Peyer's patch (tissue), 4 donors: ENCODE measurements at regions not wholly inside any gene's neighbourhood (a gene's known extent, or its start where the extent isn't known, plus 50 kb on each side); places are given as distances from the start of the nearest gene placed in this dataset.

Experiments
- CTCF ChIP-seq, 6 experiments: fragments of 450-650 bp in 4 of 6; fragments of 200-600 bp in 2 of 6; sonication (generic) in 1 of 6; IDR thresholded peaks; one replicate each; pipeline ENCODE4 v1.5.1; 2017 to 2019; ENCODE audit warnings: antibody characterized with exemption in 6 of 6, mild to moderate bottlenecking in 3 of 6, moderate library complexity in 1 of 6
- POLR2A ChIP-seq, 2 donors: fragments of 450-650 bp; IDR thresholded peaks; one replicate each; pipeline ENCODE4 v1.5.1; 2017; ENCODE audit warnings: antibody characterized with exemption in 2 of 2, mild to moderate bottlenecking in 2 of 2, moderate library complexity in 2 of 2

- TF ChIP-seq POLR2A (IDR thresholded peaks at IDR 0.05) (no peak), CTCF (IDR thresholded peaks at IDR 0.05) (no peak)
Observed at GRCh38 chr9:8160787-8161186, 361.2 kb upstream of the DMAC1 start.
